Upper lobe of right lung (tissue), 1 donor: ENCODE measurements at regions not wholly inside any gene's neighbourhood (a gene's known extent, or its start where the extent isn't known, plus 50 kb on each side); places are given as distances from the start of the nearest gene placed in this dataset.

ENCODE experiments used
- ATAC-seq: fragments of 200-7000 bp; cut with Tn5 transposase; one replicate; pipeline ENCODE4 v1.9.1; 2020; ENCODE audit warnings: mild to moderate bottlenecking, moderate library complexity
- DNase-seq: peaks from one replicate; pipeline ENCODE4 v3.0.0-alpha.2; 2020
- H3K27ac ChIP-seq: fragments of 200-600 bp; one replicate; pipeline ENCODE4 v1.8.0; 2022
- H3K27me3 ChIP-seq: fragments of 200-600 bp; one replicate; pipeline ENCODE4 v1.8.0; 2022; ENCODE audit warnings: mild to moderate bottlenecking
- H3K36me3 ChIP-seq: fragments of 200-600 bp; one replicate; pipeline ENCODE4 v1.8.0; 2022
- H3K4me1 ChIP-seq: fragments of 200-600 bp; one replicate; pipeline ENCODE4 v1.8.0; 2022
- H3K4me3 ChIP-seq: fragments of 200-600 bp; one replicate; pipeline ENCODE4 v1.8.0; 2022; ENCODE audit warnings: mild to moderate bottlenecking
- H3K9me3 ChIP-seq: fragments of 200-600 bp; one replicate; pipeline ENCODE4 v1.8.0; 2022
- intact Hi-C: fragments of 100-400 bp; cut with DNase I; formaldehyde crosslinking; loops from one replicate; pipeline ENCODE4 v1.11.0; 2022
- TF ChIP-seq, protein P1 (sequence below): fragments of 200-600 bp; IDR thresholded peaks from one replicate; pipeline ENCODE4 v1.8.0; 2022; ENCODE audit warnings: antibody characterized with exemption
- donor health status: DM: no; HTN: yes; CAD: no; lungs with severe emphysema.

DNA sequence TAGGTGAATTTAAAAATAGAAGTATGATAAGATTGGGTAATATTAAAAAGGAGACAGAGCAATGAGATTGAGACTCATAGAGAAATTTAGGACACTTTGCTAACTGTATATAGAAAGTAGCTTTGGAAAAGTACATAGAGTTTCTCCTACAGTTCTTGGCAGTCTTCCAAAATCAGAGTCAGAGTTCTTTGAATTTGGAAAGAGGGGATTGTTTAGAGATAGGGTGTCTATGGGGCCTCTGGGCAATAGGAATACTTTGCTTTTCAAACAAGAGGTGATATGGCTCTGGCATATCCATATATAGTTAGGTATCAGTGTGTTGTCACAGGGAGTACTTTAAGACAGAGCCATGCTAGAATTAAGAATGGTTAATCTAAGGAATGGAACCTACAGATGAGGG is 477.1 kb upstream of the KCNMB2 start:
- TF ChIP-seq, protein P1, sequence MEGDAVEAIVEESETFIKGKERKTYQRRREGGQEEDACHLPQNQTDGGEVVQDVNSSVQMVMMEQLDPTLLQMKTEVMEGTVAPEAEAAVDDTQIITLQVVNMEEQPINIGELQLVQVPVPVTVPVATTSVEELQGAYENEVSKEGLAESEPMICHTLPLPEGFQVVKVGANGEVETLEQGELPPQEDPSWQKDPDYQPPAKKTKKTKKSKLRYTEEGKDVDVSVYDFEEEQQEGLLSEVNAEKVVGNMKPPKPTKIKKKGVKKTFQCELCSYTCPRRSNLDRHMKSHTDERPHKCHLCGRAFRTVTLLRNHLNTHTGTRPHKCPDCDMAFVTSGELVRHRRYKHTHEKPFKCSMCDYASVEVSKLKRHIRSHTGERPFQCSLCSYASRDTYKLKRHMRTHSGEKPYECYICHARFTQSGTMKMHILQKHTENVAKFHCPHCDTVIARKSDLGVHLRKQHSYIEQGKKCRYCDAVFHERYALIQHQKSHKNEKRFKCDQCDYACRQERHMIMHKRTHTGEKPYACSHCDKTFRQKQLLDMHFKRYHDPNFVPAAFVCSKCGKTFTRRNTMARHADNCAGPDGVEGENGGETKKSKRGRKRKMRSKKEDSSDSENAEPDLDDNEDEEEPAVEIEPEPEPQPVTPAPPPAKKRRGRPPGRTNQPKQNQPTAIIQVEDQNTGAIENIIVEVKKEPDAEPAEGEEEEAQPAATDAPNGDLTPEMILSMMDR, result no peak
- Histone ChIP-seq H3K27me3 (no peaks in the 10 kb centered on the region), H3K4me3 (no peak overlapping the region), H3K9me3 (no peaks in the 10 kb centered on the region), H3K27ac (no peak overlapping the region), H3K36me3 (no peaks in the 10 kb centered on the region), H3K4me1 (no peaks in the 10 kb centered on the region)
- DNase-seq, result no peak
- intact Hi-C loops, result no loop called here
- no peak for ATAC-seq

DNA sequence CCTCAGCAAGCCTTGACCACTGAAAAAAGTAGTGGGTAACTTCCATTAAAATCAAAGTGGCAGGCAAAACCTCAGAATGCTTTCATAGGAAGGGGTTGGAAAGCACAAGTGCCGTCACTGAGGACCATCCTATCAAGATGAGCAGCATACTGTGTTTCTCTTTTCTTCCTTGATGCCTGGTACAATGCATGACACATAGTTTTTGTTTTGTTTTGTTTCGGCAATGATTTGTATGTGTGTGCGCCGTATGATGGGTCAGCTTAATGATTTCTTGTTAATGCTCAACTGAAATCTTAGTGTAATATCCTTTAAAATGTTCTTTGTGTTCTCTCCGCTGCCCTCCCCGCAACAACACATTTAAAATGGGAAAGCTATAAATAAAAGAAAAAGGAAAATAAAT is 476.4 kb upstream of the KCNMB2 start:
- intact Hi-C loops, result no loop called here
- no peak overlapping the region for H3K4me3 ChIP-seq
- ATAC-seq (no peak), DNase-seq (no peak)
- H3K27me3 ChIP-seq, result no peaks in the 10 kb centered on the region
- H3K4me1 ChIP-seq, result no peaks in the 10 kb centered on the region
- no peaks in the 10 kb centered on the region for H3K9me3 ChIP-seq
- H3K36me3 ChIP-seq, result no peaks in the 10 kb centered on the region
- H3K27ac ChIP-seq, result peak overlapping the region; percentile 12
- TF ChIP-seq, protein P1, result no peak

DNA sequence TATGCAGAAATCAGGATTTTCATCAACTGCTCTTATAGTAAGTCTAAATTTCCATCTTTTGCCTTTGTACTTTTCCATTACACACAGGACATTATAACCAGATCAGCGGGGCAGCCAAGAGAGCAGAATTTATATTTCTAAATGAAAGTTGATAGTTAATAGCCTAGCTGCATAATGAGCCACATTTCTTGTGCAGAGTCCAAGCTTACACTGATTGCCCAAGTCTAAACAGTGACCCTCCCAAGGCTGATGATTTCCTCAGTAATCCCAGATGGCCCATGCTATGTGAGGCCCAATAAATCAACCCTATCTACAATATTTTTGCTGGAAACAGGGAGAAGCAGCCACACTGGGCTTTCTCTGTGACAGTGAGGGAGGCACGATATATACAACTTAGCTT is 475.8 kb upstream of the KCNMB2 start:
- Histone ChIP-seq H3K27me3 (no peaks in the 10 kb centered on the region), H3K4me1 (no peaks in the 10 kb centered on the region), H3K4me3 (no peak overlapping the region), H3K9me3 (no peaks in the 10 kb centered on the region), H3K27ac (no peak overlapping the region), H3K36me3 (no peaks in the 10 kb centered on the region)
- ATAC-seq (peak; percentile 65), DNase-seq (no peak)
- TF ChIP-seq, protein P1, result no peak
- intact Hi-C loops, result no loop called here

DNA sequence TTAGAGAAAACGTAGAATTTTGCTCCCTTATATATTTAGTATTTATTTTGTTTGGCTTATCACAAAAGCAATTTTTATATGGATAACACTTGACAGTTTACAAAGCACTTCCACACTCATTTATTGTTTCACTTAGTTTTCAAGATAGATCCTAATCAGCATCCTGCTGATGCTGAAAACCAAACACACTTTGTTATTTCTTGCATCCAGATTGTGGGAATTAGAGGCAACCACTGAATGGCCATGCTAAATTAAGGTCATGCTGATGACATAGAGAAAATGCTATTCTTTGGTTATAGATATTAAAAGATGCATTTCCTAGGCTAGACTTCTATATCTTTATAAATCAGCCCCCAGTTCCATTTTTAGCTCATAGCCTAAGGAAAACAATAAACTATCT is 474.1 kb upstream of the KCNMB2 start:
- Histone ChIP-seq H3K4me3 (no peak overlapping the region), H3K4me1 (no peaks in the 10 kb centered on the region), H3K27me3 (no peaks in the 10 kb centered on the region), H3K36me3 (no peaks in the 10 kb centered on the region), H3K27ac (no peak overlapping the region), H3K9me3 (no peaks in the 10 kb centered on the region)
- DNase-seq, result no peak
- intact Hi-C loops, result no loop called here
- TF ChIP-seq, protein P1, result no peak
- ATAC-seq, result no peak

DNA sequence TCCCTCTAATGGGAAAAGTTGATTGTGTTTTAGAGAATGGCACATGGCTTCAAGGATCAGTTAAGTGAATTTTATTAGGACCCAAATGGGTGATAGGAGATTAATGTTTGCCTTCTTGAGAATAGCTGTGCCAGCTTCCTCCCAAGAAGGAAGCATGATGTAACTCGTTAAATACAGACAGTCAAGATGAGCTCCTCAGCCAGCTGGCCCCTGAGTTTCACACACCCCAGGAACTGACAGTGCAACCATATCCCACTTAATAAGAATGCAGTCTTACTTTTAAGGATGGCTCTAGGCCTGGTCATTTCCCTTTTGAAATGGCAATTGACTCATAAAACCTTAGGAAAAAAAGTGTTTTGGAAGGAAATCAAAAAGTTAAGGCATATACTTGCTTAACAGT is 472.8 kb upstream of the KCNMB2 start:
- H3K9me3 ChIP-seq, result no peaks in the 10 kb centered on the region
- no peak overlapping the region for H3K4me3 ChIP-seq
- no peaks in the 10 kb centered on the region for H3K4me1 ChIP-seq
- no peak overlapping the region for H3K27ac ChIP-seq
- TF ChIP-seq, protein P1, result no peak
- ATAC-seq (peak; percentile 29), DNase-seq (no peak)
- H3K27me3 ChIP-seq, result no peaks in the 10 kb centered on the region
- H3K36me3 ChIP-seq, result no peaks in the 10 kb centered on the region
- intact Hi-C loops, result no loop called here

DNA sequence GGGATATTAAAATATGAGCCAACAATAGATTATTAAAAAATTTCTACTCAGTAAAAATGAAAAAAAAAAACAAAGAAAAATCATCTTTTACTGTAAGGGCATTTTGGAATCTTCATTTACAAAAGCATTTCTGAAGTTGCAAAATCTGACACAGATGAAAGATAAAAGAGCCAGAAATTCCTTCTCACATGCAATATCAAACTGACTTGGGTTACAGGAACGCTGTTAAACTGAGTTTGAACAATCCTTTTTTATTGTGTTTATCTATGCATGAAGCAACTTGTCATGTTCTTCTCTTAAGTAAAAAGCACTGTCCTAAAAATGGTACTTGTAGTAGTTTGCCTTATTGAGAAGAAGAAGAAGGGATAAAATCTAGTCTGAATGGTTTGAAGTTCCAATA is 468.5 kb upstream of the KCNMB2 start:
- Histone ChIP-seq H3K27me3 (no peaks in the 10 kb centered on the region), H3K9me3 (no peaks in the 10 kb centered on the region), H3K27ac (no peak overlapping the region), H3K36me3 (no peaks in the 10 kb centered on the region), H3K4me1 (no peaks in the 10 kb centered on the region), H3K4me3 (no peak overlapping the region)
- ATAC-seq, result no peak
- intact Hi-C loops, result no loop called here
- TF ChIP-seq, protein P1, result no peak
- DNase-seq, result no peak
